ENCODE measurements at regions not wholly inside any gene's neighbourhood (a gene's known extent, or its start where the extent isn't known, plus 50 kb on each side); places are given as distances from the start of the nearest gene placed in this dataset.

- no peak for TF ChIP-seq CTCF (IDR thresholded peaks at IDR 0.05; ENCODE audit: insufficient read depth, low read depth, low read length)
- no peak for TF ChIP-seq EZH2 (IDR thresholded peaks at IDR 0.05; ENCODE audit: insufficient read depth, low read length)
Observed at GRCh38 chr18:9009703-9010488, 92.6 kb upstream of the NDUFV2 start.
